ENCODE measurements at regions not wholly inside any gene's neighbourhood (a gene's known extent, or its start where the extent isn't known, plus 50 kb on each side); places are given as distances from the start of the nearest gene placed in this dataset.
A peak's percentile ranks its signal among the peaks of the same experiment; 100 is the strongest.
"Not testable (repeated sequence)": the region's sequence is repeated elsewhere in the genome, so short reads cannot be mapped to it uniquely, and the experiment has no call there.

DNA sequence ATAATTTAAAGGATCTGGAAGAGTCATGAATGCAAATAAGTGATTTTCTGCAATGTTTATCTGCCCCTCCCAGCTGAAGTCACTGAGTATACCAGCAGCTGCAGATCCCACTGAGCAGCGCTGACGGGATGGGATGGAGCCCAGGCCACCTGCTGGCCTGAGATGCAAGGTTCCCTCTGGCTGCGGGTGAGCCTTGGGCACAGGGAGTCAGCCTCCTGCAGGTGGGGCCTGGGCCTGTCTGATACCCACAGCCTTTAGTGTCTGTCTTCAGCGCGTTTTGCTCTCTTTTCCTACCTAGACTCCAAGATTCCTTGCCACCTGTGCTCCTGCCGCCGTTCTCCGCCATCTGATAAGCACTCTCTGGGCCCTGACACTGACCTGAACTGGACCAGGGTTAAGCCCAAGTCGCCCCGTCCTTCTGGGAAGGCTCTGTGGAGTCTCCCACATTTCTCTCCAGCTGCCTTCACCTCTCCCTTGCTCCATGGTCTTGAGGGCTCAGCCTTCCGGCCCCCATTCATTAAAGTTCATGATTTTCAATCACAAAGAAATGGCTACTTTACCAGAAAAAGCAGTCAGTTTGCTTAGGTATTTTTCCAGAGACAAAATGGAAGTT, 223.1 kb upstream of the FAT1 start:
- intact Hi-C loops (cut with DNase I): no loop called here
- DNase-seq (no peak), ATAC-seq (no peak)

DNA sequence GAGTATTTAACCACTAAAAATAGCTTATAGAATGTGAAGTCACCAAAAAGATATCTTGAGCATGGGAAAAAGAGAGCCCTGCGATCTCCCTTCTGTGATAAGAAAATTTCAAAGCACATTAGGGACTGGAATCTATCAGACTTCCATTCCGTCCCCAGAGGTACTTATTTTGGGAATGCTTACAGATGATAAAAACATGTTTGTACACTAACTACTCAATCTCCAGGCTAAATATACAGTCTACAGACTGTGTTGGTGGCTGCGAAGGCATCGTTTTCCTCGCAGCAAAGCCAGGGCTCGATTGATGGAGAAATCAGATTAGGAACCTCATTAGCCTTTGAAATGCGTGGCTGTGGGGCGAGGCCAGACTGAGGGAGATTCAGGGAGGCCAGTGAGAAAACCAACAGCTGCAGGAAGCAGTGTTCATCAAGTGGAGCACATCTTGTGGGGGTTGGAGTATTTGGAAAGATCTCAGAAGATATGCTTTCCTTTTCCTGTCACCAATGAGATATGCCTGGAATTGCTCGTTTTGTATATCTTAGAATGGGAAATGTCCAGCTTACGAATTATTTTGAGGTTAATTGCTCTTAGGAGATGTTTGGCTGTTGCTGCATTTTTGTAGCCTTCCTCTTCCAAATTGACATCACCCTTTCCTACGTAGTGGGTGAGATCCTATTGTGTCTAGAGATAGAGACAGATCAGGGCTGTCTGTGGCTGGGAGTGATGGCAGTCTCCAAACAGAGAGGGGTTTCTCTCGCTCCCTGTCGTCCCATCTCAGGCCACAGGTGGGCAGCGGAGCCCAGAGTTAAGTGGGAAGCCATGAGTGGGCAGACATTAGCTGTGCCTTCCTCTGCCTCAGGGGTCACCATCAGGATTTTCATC, 224.9 kb upstream of the FAT1 start:
- ATAC-seq (peak; percentile 56 to 72), DNase-seq (peak; percentile 20)
- intact Hi-C loops (cut with DNase I): no loop called here

DNA sequence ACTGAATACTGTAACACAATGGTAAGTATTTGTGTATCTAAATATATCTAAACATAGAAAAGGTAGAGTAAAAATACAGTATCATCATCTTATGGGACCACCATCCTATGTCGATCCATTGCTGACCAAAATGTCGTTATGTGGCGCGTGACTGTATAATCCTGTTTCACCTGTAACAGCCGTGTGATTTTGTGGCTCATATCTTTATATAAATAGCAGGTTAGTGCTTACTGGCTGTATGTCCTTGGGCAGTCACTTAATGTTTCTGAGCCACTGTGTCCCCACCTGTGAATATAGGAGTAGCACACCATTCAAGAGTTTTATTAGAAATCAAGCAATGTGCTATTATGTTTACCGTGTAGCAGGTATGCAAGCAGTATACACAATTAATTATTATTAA, 226.2 kb upstream of the FAT1 start:
- ATAC-seq: no peak
- no peak for DNase-seq
- intact Hi-C loops (cut with DNase I): no loop called here

DNA sequence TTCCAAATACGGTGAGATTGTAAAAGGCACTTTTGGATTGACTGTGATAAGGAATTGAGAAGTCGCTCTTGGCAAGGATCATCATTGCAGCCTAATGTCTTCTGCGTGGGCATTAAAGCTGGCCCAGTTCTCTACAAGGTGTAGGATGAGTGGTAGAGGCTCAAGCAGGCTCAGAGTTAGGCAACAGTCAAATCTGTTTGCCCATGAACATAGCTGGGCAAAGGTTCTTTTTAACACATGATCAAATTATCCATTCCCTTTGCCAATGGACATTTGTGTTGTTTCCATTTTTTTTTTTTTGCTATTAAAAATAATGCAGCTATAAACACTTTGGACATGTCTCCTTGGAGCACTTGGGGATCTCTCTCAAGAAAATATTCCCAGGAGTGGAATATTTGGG, 229.1 kb upstream of the FAT1 start:
- no peak for ATAC-seq
- intact Hi-C loops (cut with DNase I): no loop called here
- DNase-seq: no peak

DNA sequence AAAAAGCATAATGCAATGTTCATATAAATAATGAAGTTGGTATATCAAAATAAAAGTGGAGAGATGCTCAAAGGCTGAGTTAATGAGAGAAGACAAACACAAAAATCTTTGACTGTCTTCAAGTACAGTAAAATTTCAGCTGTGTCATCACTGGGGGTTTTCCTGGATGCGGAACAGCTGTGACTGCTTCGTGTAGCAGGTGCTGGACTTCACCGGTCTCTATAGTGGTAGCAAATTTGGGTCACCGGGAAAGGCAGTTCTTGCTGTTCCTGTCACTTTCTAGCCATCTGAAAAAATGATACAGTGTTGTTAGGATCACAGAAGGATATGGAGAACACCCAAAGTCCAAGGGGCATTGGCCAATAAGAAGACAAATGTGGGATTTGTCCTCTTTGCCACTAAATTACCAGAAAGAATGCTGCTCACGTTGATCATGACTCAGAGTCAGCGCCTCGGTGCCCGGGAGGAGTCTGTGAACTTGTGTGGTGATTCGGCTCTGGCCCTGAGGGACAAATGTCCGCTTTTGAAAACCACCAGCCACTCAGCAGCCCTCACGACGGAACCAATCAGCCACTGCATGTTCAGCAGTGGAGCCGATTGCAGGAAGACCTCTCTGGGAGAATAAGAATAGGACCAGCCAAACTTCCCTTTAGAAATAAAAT, 230.1 kb upstream of the FAT1 start:
- peak; percentile 71 to 78 for ATAC-seq
- DNase-seq: peak; percentile 52
- intact Hi-C loops (cut with DNase I): no loop called here

DNA sequence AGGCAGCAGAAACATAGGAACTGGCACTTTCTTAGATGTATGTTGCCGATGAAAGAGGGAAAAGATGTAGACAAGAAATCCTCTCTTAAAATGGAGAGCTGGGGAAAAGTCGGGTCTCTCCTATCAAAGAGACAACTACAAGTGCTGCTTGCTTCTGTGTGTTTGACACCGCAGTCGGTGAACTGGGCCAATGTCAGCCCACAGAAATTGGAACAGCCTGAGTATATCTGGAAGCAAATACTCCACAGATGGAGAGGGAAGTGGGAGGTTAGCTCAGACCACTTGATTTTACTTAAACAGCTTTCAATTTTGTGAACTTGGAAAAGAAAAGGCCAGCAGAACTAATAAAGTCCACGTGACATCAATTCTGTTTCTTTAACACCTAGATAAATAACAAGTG, 230.9 kb upstream of the FAT1 start:
- ATAC-seq (peak; percentile 44 to 76), DNase-seq (no peak)
- intact Hi-C loops (cut with DNase I): no loop called here

DNA sequence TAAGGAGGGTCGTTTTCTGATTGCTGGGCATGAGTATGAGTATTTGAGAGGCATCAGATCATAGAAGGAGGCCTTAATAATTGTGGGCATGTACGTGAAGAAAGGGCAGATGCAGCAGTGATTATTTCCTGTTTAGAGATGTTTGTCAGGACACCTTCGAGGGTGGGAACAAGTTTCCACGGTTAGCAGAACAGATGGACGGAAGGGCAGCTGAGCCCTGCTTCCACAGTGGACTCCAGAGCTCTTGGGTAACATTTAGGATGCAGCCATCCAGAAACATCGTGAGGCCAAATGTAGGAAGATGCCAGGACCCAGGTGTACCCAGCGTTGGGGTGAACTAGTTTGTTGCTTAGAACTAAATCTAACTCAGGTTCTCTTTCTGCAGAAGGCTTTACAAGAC, 231.3 kb upstream of the FAT1 start:
- intact Hi-C loops (cut with DNase I): no loop called here
- DNase-seq (no peak), ATAC-seq (no peak)

DNA sequence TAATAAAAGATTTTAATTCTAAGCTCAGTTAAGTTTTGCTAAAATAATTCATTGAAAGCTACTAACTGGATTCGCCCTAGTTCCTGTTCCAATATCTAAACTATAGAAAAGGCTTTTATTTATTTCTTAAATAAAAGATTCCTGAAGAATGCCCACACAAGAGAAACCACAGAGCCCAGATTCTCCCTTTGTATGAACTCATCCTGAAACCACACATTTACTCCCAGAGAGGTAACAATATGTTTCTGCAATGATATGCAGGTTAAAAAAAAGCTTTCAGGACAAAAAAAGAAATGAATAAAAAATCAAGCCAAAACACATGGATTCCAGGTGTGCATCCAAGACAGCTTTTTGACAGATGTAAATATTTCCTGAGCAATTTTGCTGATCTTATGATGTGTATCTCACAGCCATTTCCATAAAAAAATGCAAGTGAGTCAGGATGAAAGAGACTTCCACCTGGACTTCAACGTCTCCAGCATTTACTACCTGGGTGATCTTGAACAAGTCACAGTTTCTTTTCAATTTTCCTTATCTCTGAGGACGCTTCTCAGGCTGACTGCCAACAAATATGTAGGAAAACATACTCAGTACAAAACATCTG, 234.4 kb upstream of the FAT1 start:
- ATAC-seq (no peak), DNase-seq (no peak)
- intact Hi-C loops (cut with DNase I): no loop called here

DNA sequence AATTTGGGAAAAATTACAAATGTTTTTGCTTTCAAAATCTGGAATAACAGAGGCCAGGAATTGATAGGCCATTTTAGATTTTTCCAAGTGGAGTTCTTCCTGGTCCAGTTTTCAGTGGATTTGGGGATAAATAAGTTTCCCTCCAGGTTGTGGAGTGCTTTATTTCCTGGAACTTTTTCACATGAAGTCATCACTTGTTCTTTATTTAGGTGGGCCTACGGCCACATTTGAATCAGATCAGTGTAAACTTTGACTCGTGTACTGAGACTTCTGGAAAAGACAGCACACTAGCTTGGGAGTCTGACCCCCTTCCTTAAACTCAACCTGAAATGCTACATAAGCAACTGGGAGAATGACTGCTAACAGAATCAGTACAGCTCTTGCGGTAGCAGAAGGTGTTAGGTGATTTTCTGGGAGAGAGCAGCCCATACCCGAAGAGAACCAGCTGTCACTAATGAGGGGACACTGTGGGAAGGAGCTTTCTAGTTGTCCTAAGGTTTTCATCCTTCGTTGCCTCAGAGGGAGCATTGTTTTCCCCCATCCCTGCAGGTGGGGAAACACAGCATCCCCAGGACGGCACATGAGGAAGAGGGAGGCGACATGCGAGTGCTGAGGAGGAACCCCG, 235.2 kb upstream of the FAT1 start:
- intact Hi-C loops (cut with DNase I): no loop called here
- DNase-seq (no peak), ATAC-seq (no peak)

DNA sequence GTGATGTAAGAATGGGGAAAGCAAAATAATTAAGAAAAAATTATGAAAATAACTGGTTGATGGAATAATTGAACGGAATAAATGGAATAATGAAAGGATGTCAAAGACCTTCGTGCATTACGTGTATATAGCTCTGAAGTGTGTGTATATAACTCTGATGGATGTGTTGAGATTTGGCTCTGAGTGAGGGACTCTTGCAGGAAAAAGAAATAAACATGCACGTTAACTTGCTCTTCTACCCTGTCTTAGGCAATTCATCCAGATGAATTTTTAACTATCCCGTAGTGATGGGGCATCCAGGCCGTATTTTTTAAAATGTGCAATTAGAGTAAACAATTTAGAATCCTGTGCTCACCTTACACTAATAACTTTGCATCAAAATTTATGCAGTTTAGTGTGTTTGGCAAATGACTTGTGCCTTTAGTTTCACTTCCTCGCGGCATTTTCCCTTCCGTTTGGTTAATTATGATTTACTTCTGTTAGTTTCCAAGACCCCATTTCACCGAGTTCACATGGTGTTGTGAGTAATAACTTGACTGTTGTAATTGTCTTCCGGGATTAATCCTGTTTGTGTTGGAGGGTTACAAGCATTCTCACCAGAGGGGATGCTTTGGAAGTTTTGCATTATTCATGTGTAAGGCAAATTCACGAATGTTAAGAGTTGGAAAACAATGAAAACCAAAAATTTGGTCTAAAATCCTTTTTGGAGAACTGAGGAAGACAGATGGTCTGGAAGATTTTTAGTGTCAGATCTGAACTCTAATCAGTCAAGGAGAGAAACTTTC, 256.5 kb upstream of the FAT1 start:
- no peak for ATAC-seq

DNA sequence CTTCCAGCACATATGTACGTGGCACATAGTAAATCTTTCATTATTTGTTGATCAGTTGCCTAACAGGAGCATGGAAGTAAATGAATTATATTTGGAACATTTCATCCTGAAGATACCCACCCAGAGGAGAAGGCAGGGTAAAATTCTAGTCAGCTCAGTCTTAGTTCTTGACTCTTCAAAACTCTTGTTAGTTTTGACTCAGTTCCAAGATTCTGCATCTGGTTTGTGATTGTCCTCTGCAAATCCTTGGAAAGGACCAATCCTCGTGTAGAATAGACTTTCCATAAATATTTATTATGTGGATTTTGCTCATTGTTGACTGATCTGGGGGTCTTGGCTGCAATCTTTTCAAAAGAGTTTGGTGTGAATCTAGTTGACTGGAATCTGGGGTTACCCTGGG, 257.5 kb upstream of the FAT1 start:
- intact Hi-C loops (cut with DNase I): no loop called here
- no peak for DNase-seq
- no peak for ATAC-seq

More for the DNA sequence above, 256.5 kb upstream of the FAT1 start:
- intact Hi-C loops (cut with DNase I): no loop called here
- no peak for DNase-seq

DNA sequence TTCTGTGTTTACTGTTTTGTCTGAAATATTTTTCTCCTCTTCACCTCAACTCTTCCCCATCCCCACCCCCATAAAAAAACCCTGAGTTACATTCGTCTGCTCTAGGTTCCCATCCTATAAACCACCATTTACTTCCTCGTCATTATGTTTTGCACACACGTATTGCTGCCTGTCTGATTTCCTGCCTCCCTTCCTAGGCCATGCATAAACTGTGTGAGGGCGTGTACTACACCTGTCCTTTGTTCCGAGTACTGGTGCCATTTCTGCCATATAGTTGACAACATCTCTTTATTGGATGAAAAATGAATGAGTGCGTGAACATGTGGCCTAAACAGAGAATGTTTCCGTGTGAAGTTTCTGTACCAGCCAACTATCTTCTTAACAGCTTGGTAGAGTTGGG, 258.5 kb upstream of the FAT1 start:
- intact Hi-C loops (cut with DNase I): no loop called here
- no peak for ATAC-seq
- no peak for DNase-seq

DNA sequence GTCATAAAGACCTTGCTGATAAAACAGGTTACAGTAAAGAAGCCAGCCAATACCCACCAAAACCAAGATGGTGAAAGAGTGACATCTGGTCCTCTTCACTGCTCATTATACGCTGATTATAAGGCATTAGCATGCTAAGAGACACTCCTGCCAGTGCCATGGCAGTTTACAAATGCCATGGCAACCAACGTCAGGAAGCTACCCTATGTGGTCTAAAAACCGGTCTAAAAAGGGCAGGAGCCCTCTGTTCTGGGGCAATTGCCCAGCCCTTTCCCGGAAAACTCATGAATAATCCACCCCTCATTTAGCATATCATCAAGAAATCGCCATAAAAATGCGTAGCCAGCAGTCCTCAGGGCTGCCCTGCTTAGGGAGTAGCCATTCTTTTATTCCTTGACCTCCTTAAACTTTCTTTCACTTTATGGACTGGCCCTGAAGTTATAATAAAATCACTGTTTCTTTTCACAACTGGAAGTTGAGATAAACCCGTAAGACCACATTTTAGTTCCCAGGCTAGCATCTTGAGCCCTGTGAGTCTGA, 260.5 kb upstream of the FAT1 start:
- DNase-seq (no peak), ATAC-seq (no peak)
- intact Hi-C loops (cut with DNase I): no loop called here

DNA sequence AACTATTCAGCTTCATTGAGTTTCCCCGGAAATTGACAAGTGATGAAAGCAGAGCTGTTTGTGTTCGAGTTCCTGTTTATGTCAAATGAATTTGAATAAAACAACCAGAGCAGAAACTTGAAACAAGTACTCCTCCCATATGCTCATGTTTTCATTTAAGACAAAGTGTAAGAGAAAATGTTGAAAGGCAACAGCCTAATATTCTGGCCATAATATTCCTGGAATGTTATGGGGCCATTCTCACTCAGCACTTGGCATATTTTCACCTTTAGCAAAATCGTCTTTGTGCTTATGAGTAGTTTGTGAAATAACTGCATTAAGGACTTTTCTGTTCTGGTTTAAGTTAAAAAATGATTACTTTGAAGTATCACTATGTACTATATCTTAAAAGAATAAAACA, 276.0 kb upstream of the FAT1 start:
- DNase-seq (no peak), ATAC-seq (no peak)
- intact Hi-C loops (cut with DNase I): no loop called here

DNA sequence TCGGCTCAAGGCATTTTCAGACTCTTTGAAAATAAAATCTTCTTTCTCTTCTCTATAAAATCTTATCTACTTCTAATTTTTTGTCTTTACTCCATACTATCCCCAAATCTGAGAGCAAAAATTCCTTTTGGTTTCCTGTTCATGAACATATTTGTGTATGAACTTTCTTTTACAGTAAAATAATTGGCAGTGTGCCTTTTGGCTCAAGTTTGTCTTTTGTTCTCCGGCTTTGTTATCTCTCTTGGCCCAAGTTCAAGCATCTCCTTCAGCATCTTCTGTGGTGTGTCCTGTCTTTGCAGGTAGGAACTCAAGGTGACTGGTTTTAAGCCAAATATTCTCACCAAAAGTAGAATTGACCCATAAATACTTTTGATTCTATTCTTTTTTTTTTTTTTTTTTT, 276.6 kb upstream of the FAT1 start:
- ATAC-seq (no peak), DNase-seq (no peak)
- intact Hi-C loops (cut with DNase I): no loop called here

DNA sequence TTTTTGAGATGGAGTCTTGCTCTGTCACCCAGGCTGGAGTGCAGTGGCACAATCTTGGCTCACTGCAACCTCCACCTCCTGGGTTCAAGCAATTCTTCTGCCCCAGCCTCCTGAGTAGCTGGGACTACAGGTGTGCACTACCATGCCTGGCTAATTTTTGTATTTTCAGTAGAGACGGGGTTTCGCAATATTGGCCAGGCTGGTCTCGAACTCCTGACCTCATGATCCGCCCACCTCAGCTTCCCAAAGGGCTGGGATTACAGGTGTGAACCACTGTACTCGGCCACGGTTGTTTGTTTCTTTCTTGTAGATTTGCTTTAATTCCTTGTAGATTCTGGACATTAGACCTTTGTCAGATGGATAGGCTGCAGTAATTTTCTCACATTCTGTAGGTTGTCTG, 278.5 kb upstream of the FAT1 start:
- ATAC-seq; DNase-seq; intact Hi-C loops (cut with DNase I): not testable (repeated sequence)

DNA sequence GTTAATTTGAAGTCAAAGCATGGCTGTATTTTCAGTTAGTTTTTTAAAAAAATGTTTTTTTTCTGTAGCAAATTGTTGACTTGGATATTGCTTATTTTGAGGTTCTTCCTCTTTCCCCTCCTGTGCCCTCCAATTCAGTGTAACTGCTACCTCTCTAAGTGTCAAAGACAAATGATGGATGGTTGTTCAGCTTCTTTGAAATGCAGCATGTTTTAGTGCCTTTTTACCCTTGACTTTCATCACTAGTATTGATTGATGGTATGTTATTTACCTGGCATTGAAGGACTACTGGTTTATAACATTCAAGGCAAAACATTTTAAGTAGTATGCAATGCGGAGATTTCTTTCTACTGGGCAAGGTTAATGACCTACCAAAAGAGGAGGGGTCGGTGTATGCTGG, 281.0 kb upstream of the FAT1 start:
- no peak for ATAC-seq
- intact Hi-C loops (cut with DNase I): no loop called here

DNA sequence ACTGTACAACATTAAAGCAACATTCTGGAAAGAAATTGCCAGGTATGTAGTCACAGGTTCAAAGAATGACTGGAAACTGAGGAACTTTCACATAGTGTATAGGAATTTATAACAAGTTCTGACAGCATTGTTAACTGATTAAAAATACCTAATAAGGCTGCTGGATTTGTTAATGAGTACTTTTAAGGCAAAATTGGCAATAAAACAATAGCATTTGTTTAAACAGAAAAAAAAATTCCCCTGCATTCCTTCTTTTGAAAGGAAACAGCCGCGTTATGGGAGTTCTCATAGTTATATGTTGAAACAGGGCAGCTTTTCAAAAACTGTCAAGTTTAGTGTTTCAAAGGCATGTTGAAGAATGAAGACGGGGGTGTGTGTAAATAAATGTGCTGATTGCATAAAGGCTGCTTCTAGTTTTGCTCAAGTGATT, 282.5 kb upstream of the FAT1 start:
- no peak for ATAC-seq
- intact Hi-C loops (cut with DNase I): no loop called here
- DNase-seq: no peak

More for the DNA sequence above, 281.0 kb upstream of the FAT1 start:
- no peak for DNase-seq

DNA sequence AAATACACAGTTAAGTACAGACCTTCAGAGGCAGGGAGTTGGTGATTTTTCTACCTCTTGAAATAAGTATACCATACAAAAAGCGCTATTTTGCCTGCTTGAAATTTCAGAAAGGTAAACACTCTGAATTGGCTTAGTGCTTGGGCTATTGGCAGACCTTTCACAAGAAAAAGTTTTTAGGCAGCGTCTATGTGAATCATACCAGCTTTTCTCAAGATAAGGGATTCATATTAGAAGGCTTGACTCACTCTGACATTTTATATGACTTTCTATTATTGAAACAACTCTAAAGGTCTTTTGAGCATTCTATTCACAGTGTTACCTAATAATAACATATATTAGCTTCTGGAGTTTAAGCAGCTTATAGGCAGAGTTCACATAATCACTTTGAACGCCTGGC, 286.4 kb upstream of the FAT1 start:
- ATAC-seq (peak in 1 of 2 donors; percentile 67), DNase-seq (no peak)
- intact Hi-C loops (cut with DNase I): no loop called here
